K562 (cell line): ENCODE measurements at regions not wholly inside any gene's neighbourhood (a gene's known extent, or its start where the extent isn't known, plus 50 kb on each side); places are given as distances from the start of the nearest gene placed in this dataset.

Experiments used
- ATAC-seq: fragments of 200-7000 bp; cut with Tn5 transposase; 3 replicates; pipeline ENCODE4 v1.9.1; 2020; ENCODE audit warnings: moderate library complexity
- BruUV-seq: library from RNA; stranded (reverse); fragments of 400-500 nt; replicated peaks from 2 replicates; lab custom pipeline; 2021; lab: Mats Ljungman, UMichigan
- CTCF ChIA-PET: fragments of 300-600 bp; formaldehyde crosslinking; extraction: SDS; loops from one replicate; lab custom pipeline; 2021; ENCODE audit warnings: low intra/inter-chr PET ratio; lab: Yijun Ruan, JAX
- POLR2A ChIA-PET: fragments of 300-600, 350-650 bp; sonication (Branson Sonifier 250); formaldehyde crosslinking; extraction: SDS; loops from one replicate; lab custom pipeline; 2021; ENCODE audit warnings: antibody characterized with exemption, inconsistent platforms; lab: Yijun Ruan, JAX
- DNase-seq, 4 experiments: peaks; one replicate each; pipeline versions ENCODE4 v3.0.0 to v3.0.0-alpha.2; 2011 to 2018; ENCODE audit warnings: low spot score in 3 of 4, mixed read lengths in 3 of 4; ENCODE audit errors: extremely low read depth in 1 of 4
- FAIRE-seq: peaks from 2 replicates; lab custom pipeline; 2011; peaks lifted over from hg19 to GRCh38; lab: Jason Lieb, UNC
- H2AFZ ChIP-seq: 2 replicates; pipeline ENCODE4 v1.6.0; 2011; ENCODE audit warnings: low read depth, low read length, control low read depth, inconsistent platforms
- H3K27ac ChIP-seq: fragments of 200-600 bp; 3 replicates; pipeline ENCODE4 v1.8.0; 2011; ENCODE audit warnings: low read depth, mild to moderate bottlenecking, control low read depth, inconsistent platforms, low read length, moderate library complexity, mixed read lengths; ENCODE audit errors: extremely low read depth
- H3K27me3 ChIP-seq, 2 experiments: fragments of 300-600 bp in 1 of 2; 2 replicates in 1 of 2; 3 replicates in 1 of 2; pipeline versions ENCODE4 v1.6.0 to v1.8.0; 2011; ENCODE audit warnings: inconsistent platforms in 2 of 2, low read length in 2 of 2, mild to moderate bottlenecking in 1 of 2, mixed read lengths in 1 of 2, moderate library complexity in 1 of 2; ENCODE audit not compliant: control insufficient read depth in 2 of 2, insufficient read depth in 2 of 2
- H3K36me3 ChIP-seq: fragments of 300-600 bp; 3 replicates; pipeline ENCODE4 v1.8.0; 2011; ENCODE audit warnings: mild to moderate bottlenecking, low read length, inconsistent platforms; ENCODE audit not compliant: control insufficient read depth, insufficient read depth
- H3K4me1 ChIP-seq, 2 experiments: fragments of 200-600 bp in 1 of 2; replicated peaks in 1 of 2; 2 replicates in 1 of 2; 3 replicates in 1 of 2; pipeline versions ENCODE4 v1.5.1 to v1.8.0; 2011; ENCODE audit warnings: inconsistent platforms in 2 of 2, low read length in 2 of 2, mild to moderate bottlenecking in 1 of 2, mixed read lengths in 1 of 2, moderate library complexity in 1 of 2; ENCODE audit not compliant: control insufficient read depth in 2 of 2, insufficient read depth in 2 of 2
- H3K4me2 ChIP-seq: 2 replicates; pipeline ENCODE4 v1.6.1; 2011; ENCODE audit warnings: low read length, control low read depth, inconsistent platforms, mixed read lengths; ENCODE audit not compliant: insufficient read depth
- H3K4me3 ChIP-seq: fragments of 200-600 bp; sonication (generic), shearing (Covaris generic); 2 replicates; pipeline ENCODE4 v1.5.1; 2016; ENCODE audit warnings: control low read depth, inconsistent platforms
- H3K79me2 ChIP-seq: fragments of 200-600 bp; 3 replicates; pipeline ENCODE4 v1.8.0; 2011; ENCODE audit warnings: low read length, inconsistent platforms; ENCODE audit not compliant: control insufficient read depth, insufficient read depth
- H3K9ac ChIP-seq, 2 experiments: 2 replicates each; pipeline versions ENCODE4 v1.6.0 to v1.6.1; 2011; ENCODE audit warnings: low read depth in 2 of 2, low read length in 2 of 2, control low read depth in 1 of 2, inconsistent platforms in 1 of 2, mild to moderate bottlenecking in 1 of 2, mixed read lengths in 1 of 2; ENCODE audit not compliant: insufficient read depth in 1 of 2
- H3K9me1 ChIP-seq: one replicate; pipeline ENCODE4 v1.6.0; 2011; ENCODE audit warnings: inconsistent platforms, mild to moderate bottlenecking, low read length, moderate library complexity; ENCODE audit not compliant: control insufficient read depth, insufficient read depth
- H3K9me3 ChIP-seq: replicated peaks from 2 replicates; pipeline ENCODE4 v1.5.1; 2011; ENCODE audit warnings: low read depth, low read length, inconsistent platforms; ENCODE audit not compliant: control insufficient read depth, insufficient read depth
- H4K20me1 ChIP-seq: replicated peaks from 2 replicates; pipeline ENCODE4 v1.6.1; 2011; ENCODE audit warnings: low read length, inconsistent platforms, mixed read lengths; ENCODE audit not compliant: control insufficient read depth, insufficient read depth
- EHMT2 ChIP-seq: fragments of 450-650 bp; IDR thresholded peaks from 2 replicates; pipeline ENCODE4 v1.6.1; 2018; ENCODE audit warnings: antibody characterized with exemption
- ELF1 ChIP-seq: fragments of 200-800 bp; sonication (Bioruptor generic); IDR thresholded peaks from 2 replicates; pipeline ENCODE4 v1.6.1; 2016; ENCODE audit warnings: missing genetic modification characterization, missing compliant biosample characterization
- EP400 ChIP-seq: fragments of 450-650 bp; IDR thresholded peaks from 2 replicates; pipeline ENCODE4 v1.6.1; 2017; ENCODE audit warnings: antibody characterized with exemption, mild to moderate bottlenecking, moderate library complexity
- MBD2 ChIP-seq: sonication (generic); IDR thresholded peaks from 2 replicates; pipeline ENCODE4 v1.6.1; 2016; ENCODE audit warnings: low read depth, borderline replicate concordance
- MTA3 ChIP-seq: fragments of 450-650 bp; formaldehyde crosslinking; IDR thresholded peaks from 2 replicates; pipeline ENCODE4 v1.6.1; 2017; ENCODE audit warnings: mild to moderate bottlenecking, borderline replicate concordance
- NR4A1 ChIP-seq, 2 experiments: fragments of 250-450 bp in 1 of 2; fragments of 450-650 bp in 1 of 2; sonication (Bioruptor Pico) in 1 of 2; IDR thresholded peaks; 2 replicates each; pipeline versions ENCODE4 v1.4.0 to v1.6.1; 2016 to 2020; ENCODE audit warnings: mild to moderate bottlenecking in 2 of 2, missing compliant biosample characterization in 1 of 2, missing genetic modification characterization in 1 of 2, moderate library complexity in 1 of 2
- OTX1 ChIP-seq: fragments of 450-650 bp; formaldehyde crosslinking; IDR thresholded peaks from 2 replicates; pipeline ENCODE4 v1.4.0; 2022; ENCODE audit warnings: mild to moderate bottlenecking
- PHTF2 ChIP-seq: fragments of 250-450 bp; sonication (Bioruptor Pico); IDR thresholded peaks from 2 replicates; pipeline ENCODE4 v1.5.0; 2021; ENCODE audit warnings: mild to moderate bottlenecking
- PML ChIP-seq: IDR thresholded peaks from 2 replicates; pipeline ENCODE4 v1.6.1; 2012; ENCODE audit warnings: low read length, inconsistent platforms
- RBM39 ChIP-seq: fragments of 200-400 bp; formaldehyde crosslinking; optimal IDR thresholded peaks from 2 replicates; pipeline ENCODE3; 2018; ENCODE audit warnings: low read depth, low read length
- SLC30A9 ChIP-seq: fragments of 250-450 bp; sonication (Bioruptor Pico); IDR thresholded peaks from 2 replicates; pipeline ENCODE4 v1.8.0; 2022; ENCODE audit warnings: mild to moderate bottlenecking, moderate library complexity
- SRSF9 ChIP-seq: fragments of 200-400 bp; formaldehyde crosslinking; IDR thresholded peaks from 2 replicates; pipeline ENCODE4 v1.6.1; 2017; ENCODE audit warnings: low read depth, low read length, borderline replicate concordance
- TAF1 ChIP-seq: IDR thresholded peaks from 2 replicates; pipeline ENCODE4 v1.6.1; 2011; ENCODE audit warnings: mild to moderate bottlenecking, low read length, moderate library complexity; ENCODE audit not compliant: insufficient read depth, control insufficient read depth, severe bottlenecking; ENCODE audit errors: extremely low read depth
- ZBTB26 ChIP-seq: fragments of 450-650 bp; formaldehyde crosslinking; IDR thresholded peaks from 2 replicates; pipeline ENCODE4 v1.4.0; 2022; ENCODE audit warnings: missing genetic modification characterization
- ZNF639 ChIP-seq, 2 experiments: fragments of 200-800 bp in 1 of 2; sonication (Bioruptor generic) in 1 of 2; sonication (generic) in 1 of 2; formaldehyde crosslinking in 1 of 2; IDR thresholded peaks in 1 of 2; conservative IDR thresholded peaks in 1 of 2; 2 replicates each; pipeline versions ENCODE4 v1.5.0 to v1.6.1; 2016 to 2020; ENCODE audit warnings: missing compliant biosample characterization in 1 of 2, missing genetic modification characterization in 1 of 2, missing genetic modification reagents in 1 of 2
- WGBS: fragments of 100-300 bp; shearing (Covaris generic); methylation state at CpG from one replicate; pipeline ENCODE4 v1.1.6; 2016; ENCODE audit warnings: low coverage, mixed read lengths; ENCODE audit not compliant: insufficient coverage; ENCODE audit errors: missing lambda C conversion rate; 5-methylcytosine and 5-hydroxymethylcytosine counted together
- in situ Hi-C: fragments of 300-500 bp; cut with MboI; formaldehyde crosslinking; loops from 4 replicates; pipeline ENCODE4 v1.15.0; 2018; ENCODE audit warnings: inconsistent platforms, mixed read lengths
- intact Hi-C: fragments of 100-400 bp; cut with micrococcal nuclease; formaldehyde crosslinking; loops from 2 replicates; pipeline ENCODE4 v1.14.2; 2022
- TF ChIP-seq, protein P1 (sequence below): fragments of 450-650 bp; IDR thresholded peaks from 2 replicates; pipeline ENCODE4 v1.6.1; 2016; ENCODE audit warnings: missing biosample characterization, missing genetic modification characterization
- TF ChIP-seq, protein P2 (sequence below): sonication (generic); formaldehyde crosslinking; IDR thresholded peaks from 2 replicates; pipeline ENCODE4 v1.8.1; 2023; ENCODE audit warnings: mild to moderate bottlenecking, missing genetic modification reagents

GRCh38 chr12:105892362-105892910, 246.3 kb downstream of the NUAK1 start:
- Histone ChIP-seq H3K4me2 (no peak overlapping the region), H3K27ac (no peak overlapping the region), H3K9me3 (no peaks in the 10 kb centered on the region; the same call in 1 of the 2 replicates), H3K4me1 (no peaks in the 10 kb centered on the region; a peak in 1 of 5 replicates), H3K79me2 (no peaks in the 10 kb centered on the region), H3K27me3 (no peaks in the 10 kb centered on the region), H4K20me1 (no peaks in the 10 kb centered on the region), H3K9me1 (no peaks in the 10 kb centered on the region), H3K9ac (no peak overlapping the region), H2AFZ (no peak overlapping the region), H3K36me3 (no peaks in the 10 kb centered on the region), H3K4me3 (no peak overlapping the region)
- BruUV-seq: no TSS peak
- ATAC-seq (no peak), DNase-seq (no peak), FAIRE-seq (no peak)
- intact Hi-C loops: no loop called here
- CTCF ChIA-PET: no interaction called here
- in situ Hi-C loops: no loop called here
- 11% methylated on average over 4 of the region's 4 CpGs for WGBS
- POLR2A ChIA-PET: interaction anchor here (0.7 kb wide), 2 partner anchors 11 to 12 kb away, joined by 3 read pairs; no protein-coding TSS in a partner anchor
- TF ChIP-seq, protein P1, sequence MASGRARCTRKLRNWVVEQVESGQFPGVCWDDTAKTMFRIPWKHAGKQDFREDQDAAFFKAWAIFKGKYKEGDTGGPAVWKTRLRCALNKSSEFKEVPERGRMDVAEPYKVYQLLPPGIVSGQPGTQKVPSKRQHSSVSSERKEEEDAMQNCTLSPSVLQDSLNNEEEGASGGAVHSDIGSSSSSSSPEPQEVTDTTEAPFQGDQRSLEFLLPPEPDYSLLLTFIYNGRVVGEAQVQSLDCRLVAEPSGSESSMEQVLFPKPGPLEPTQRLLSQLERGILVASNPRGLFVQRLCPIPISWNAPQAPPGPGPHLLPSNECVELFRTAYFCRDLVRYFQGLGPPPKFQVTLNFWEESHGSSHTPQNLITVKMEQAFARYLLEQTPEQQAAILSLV (tag): no peak
- TF ChIP-seq OTX1: no peak
- no peak for TF ChIP-seq ZNF639 (CRISPR knock-in tag; conservative IDR thresholded peaks at IDR 0.05 in 1 of 2, IDR thresholded peaks at IDR 0.05 in 1 of 2)
- no peak for TF ChIP-seq TAF1
- TF ChIP-seq, protein P2, sequence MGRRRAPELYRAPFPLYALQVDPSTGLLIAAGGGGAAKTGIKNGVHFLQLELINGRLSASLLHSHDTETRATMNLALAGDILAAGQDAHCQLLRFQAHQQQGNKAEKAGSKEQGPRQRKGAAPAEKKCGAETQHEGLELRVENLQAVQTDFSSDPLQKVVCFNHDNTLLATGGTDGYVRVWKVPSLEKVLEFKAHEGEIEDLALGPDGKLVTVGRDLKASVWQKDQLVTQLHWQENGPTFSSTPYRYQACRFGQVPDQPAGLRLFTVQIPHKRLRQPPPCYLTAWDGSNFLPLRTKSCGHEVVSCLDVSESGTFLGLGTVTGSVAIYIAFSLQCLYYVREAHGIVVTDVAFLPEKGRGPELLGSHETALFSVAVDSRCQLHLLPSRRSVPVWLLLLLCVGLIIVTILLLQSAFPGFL (CRISPR knock-in tag): no peak
- no peak for TF ChIP-seq ELF1 (tag)
- TF ChIP-seq MBD2: no peak
- no peak for TF ChIP-seq EP400
- TF ChIP-seq PHTF2: no peak
- TF ChIP-seq SRSF9: no peak
- TF ChIP-seq RBM39: no peak
- no peak for TF ChIP-seq NR4A1 (CRISPR knock-in tag; IDR thresholded peaks at IDR 0.05)
- no peak for TF ChIP-seq NR4A1 (tag; IDR thresholded peaks at IDR 0.05)
- no peak for TF ChIP-seq PML
- TF ChIP-seq MTA3: no peak
- no peak for TF ChIP-seq EHMT2
- TF ChIP-seq SLC30A9 (CRISPR knock-in tag): no peak
- no peak for TF ChIP-seq ZBTB26 (CRISPR knock-in tag)
